ENCODE measurements at regions not wholly inside any gene's neighbourhood (a gene's known extent, or its start where the extent isn't known, plus 50 kb on each side); places are given as distances from the start of the nearest gene placed in this dataset.

GRCh38 chr1:119312500-119312899, 56.1 kb upstream of the HAO2 start (continued):
- TF ChIP-seq REST (IDR thresholded peaks at IDR 0.05; ENCODE audit: unreplicated experiment) (no peak), EZH2phosphoT487 (IDR thresholded peaks at IDR 0.05; ENCODE audit: unreplicated experiment) (no peak), CREB1 (CRISPR knock-in tag; IDR thresholded peaks at IDR 0.05; ENCODE audit: low read depth) (no peak), POLR2AphosphoS5 (IDR thresholded peaks at IDR 0.05; ENCODE audit: low read depth) (no peak), ETS1 (IDR thresholded peaks at IDR 0.05) (no peak)

GRCh38 chr1:119314001-119314796, 54.4 kb upstream of the HAO2 start:
- Mint-ChIP-seq H3K27ac (no peak overlapping the region), H3K36me3 (ENCODE audit: low read depth) (no peaks in the 10 kb centered on the region), H3K27me3 (ENCODE audit: insufficient read depth, low read depth, poor library complexity) (no peaks in the 10 kb centered on the region), H3K4me3 (no peak overlapping the region), H3K4me1 (no peaks in the 10 kb centered on the region; the same call in 2 of the 3 replicates), H3K9me3 (no peaks in the 10 kb centered on the region)
- Histone ChIP-seq H3F3A (replicated peaks; ENCODE audit: low read depth) (no peaks in the 10 kb centered on the region), H2AFZ (no peak overlapping the region), H3K4me1 (ENCODE audit: insufficient read depth) (peaks cover 17% of the 10 kb centered on the region; the same call in 1 of the 2 replicates), H3K27ac (ENCODE audit: low read depth) (no peak overlapping the region), H3K4me3 (no peak overlapping the region), H3K36me3 (ENCODE audit: insufficient read depth) (no peaks in the 10 kb centered on the region), H3K9me2 (ENCODE audit: insufficient read depth) (no peaks in the 10 kb centered on the region), H3K79me2 (replicated peaks; ENCODE audit: insufficient read depth) (no peaks in the 10 kb centered on the region), H3K4me2 (no peak overlapping the region), H3K27me3 (ENCODE audit: insufficient read depth) (no peaks in the 10 kb centered on the region), H4K20me1 (replicated peaks; ENCODE audit: insufficient read depth) (no peaks in the 10 kb centered on the region)
- DNase-seq (ENCODE audit: low spot score), result no peak
- ATAC-seq, result no peak
- TF ChIP-seq NANOG (IDR thresholded peaks at IDR 0.05; ENCODE audit: borderline replicate concordance) (no peak), JUNB (IDR thresholded peaks at IDR 0.05; ENCODE audit: unreplicated experiment) (no peak), EZH2 (IDR thresholded peaks at IDR 0.05; ENCODE audit: low read depth, unreplicated experiment) (no peak), CTCF (conservative IDR thresholded peaks at IDR 0.05; ENCODE audit: low read depth in 2 of 2) (no peak), ETS1 (IDR thresholded peaks at IDR 0.05) (no peak), POLR2AphosphoS5 (IDR thresholded peaks at IDR 0.05; ENCODE audit: low read depth) (no peak), ZNF462 (CRISPR knock-in tag; IDR thresholded peaks at IDR 0.05) (no peak)

Data from GM23338 (cell line).